Uterus (tissue), 3 donors: ENCODE measurements at regions not wholly inside any gene's neighbourhood (a gene's known extent, or its start where the extent isn't known, plus 50 kb on each side); places are given as distances from the start of the nearest gene placed in this dataset.

Experiments used
- DNase-seq, 2 donors: peaks; one replicate each; pipeline ENCODE4 v3.0.0-alpha.2; 2019 to 2020
- H3K27ac ChIP-seq, 2 donors: fragments of 200-600 bp; sonication (generic); 1 replicate in 1 of 2; 2 replicates in 1 of 2; pipeline ENCODE4 v1.5.1; 2016 to 2018
- H3K27me3 ChIP-seq, 2 donors: fragments of 200-600 bp; sonication (generic); one replicate each; pipeline ENCODE4 v1.5.1; 2018 to 2019; ENCODE audit warnings: control low read depth in 1 of 2
- H3K36me3 ChIP-seq, 2 donors: fragments of 200-600 bp; sonication (generic); one replicate each; pipeline ENCODE4 v1.5.1; 2019; ENCODE audit warnings: control low read depth in 1 of 2
- H3K4me1 ChIP-seq, 2 donors: fragments of 200-600 bp; sonication (generic); one replicate each; pipeline ENCODE4 v1.5.1; 2018 to 2019; ENCODE audit warnings: control low read depth in 1 of 2
- H3K4me3 ChIP-seq, 2 donors: fragments of 200-600 bp; sonication (generic); 1 replicate in 1 of 2; 2 replicates in 1 of 2; pipeline ENCODE4 v1.5.1; 2018 to 2019; ENCODE audit warnings: mild to moderate bottlenecking in 1 of 2
- H3K9me3 ChIP-seq, 2 donors: fragments of 200-600 bp; sonication (generic); one replicate each; pipeline ENCODE4 v1.5.1; 2019; ENCODE audit warnings: control low read depth in 1 of 2
- CTCF ChIP-seq, 4 experiments: fragments of 200-600 bp in 2 of 4; fragments of 450-650 bp in 2 of 4; sonication (generic) in 2 of 4; IDR thresholded peaks; one replicate each; pipeline ENCODE4 v1.5.1; 2016 to 2019; ENCODE audit warnings: antibody characterized with exemption in 4 of 4, mild to moderate bottlenecking in 2 of 4, moderate library complexity in 1 of 4
- POLR2A ChIP-seq, 2 donors: fragments of 450-650 bp; IDR thresholded peaks; one replicate each; pipeline ENCODE4 v1.6.1; 2016; ENCODE audit warnings: antibody characterized with exemption in 2 of 2, mild to moderate bottlenecking in 1 of 2, moderate library complexity in 1 of 2
- intact Hi-C: fragments of 100-400 bp; cut with DNase I; formaldehyde crosslinking; loops from one replicate; pipeline ENCODE4 v1.15.1; 2023; ENCODE audit warnings: low total_unique reads
- donor health status: DM: yes; HTN: yes; CAD: no.

DNA sequence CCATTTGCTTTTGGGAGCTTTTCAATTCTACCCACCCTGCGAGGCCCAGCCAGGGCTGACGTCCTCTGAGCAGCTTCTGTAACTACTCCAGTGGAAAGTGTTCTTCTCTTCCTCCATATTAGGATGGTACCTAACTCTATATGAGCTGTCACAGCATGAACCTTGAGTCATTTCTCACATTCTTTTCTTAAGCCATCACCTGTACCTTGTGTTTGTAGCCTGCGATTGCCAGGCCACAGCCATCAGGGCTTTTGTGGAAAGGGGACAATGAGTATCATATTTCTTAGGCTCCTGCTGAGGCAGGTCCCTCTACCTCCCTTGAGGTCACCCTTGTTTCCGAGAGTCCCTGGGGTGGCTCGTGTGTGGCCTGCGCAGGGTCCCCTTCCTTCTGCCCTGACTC is 144.5 kb upstream of the DLX2 start:
- Histone ChIP-seq H3K4me3 (no peak overlapping the region), H3K4me1 (no peaks in the 10 kb centered on the region), H3K9me3 (no peaks in the 10 kb centered on the region), H3K27ac (peak overlapping the region; percentile 25 to 55), H3K27me3 (no peaks in the 10 kb centered on the region), H3K36me3 (no peaks in the 10 kb centered on the region)
- no peak for DNase-seq
- intact Hi-C loops = no loop called here
- TF ChIP-seq POLR2A (IDR thresholded peaks at IDR 0.05) = no peak
- no peak for TF ChIP-seq CTCF (IDR thresholded peaks at IDR 0.05)

DNA sequence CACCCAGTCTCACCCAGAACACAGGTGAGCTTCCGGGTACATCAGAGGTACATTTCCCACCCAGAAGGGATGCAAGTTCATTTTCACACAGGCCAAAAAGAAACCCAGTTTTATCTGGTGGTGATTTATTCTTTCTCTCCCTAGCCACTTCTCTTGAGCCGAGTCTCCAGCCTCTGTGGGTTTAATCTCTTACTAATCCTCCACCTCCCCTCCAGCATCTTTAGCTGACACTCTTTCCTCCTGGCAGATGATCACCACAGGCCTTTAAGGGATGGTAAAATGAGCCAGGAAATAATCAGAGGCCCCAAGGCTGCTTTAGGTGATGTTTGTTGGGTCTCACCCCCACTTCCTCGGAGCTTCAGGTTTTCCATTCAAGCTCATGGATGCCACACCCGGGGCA is 145.7 kb upstream of the DLX2 start:
- TF ChIP-seq CTCF (IDR thresholded peaks at IDR 0.05) (no peak), POLR2A (IDR thresholded peaks at IDR 0.05) (no peak)
- DNase-seq = no peak
- H3K4me1 ChIP-seq = no peaks in the 10 kb centered on the region
- no peak overlapping the region for H3K4me3 ChIP-seq
- no peak overlapping the region for H3K27ac ChIP-seq
- H3K36me3 ChIP-seq = no peaks in the 10 kb centered on the region
- no peaks in the 10 kb centered on the region for H3K27me3 ChIP-seq
- intact Hi-C loops = no loop called here
- no peaks in the 10 kb centered on the region for H3K9me3 ChIP-seq

GRCh38 chr2:172248785-172249187 is 146.1 kb upstream of the DLX2 start:
- no peak for DNase-seq
- no peak overlapping the region for H3K4me3 ChIP-seq
- H3K36me3 ChIP-seq = no peaks in the 10 kb centered on the region
- intact Hi-C loops = no loop called here
- no peak for TF ChIP-seq CTCF (IDR thresholded peaks at IDR 0.05)
- TF ChIP-seq POLR2A (IDR thresholded peaks at IDR 0.05) = no peak
- no peaks in the 10 kb centered on the region for H3K4me1 ChIP-seq
- H3K27ac ChIP-seq = no peak overlapping the region
- H3K9me3 ChIP-seq = no peaks in the 10 kb centered on the region
- H3K27me3 ChIP-seq = no peaks in the 10 kb centered on the region

- Histone ChIP-seq H3K36me3 (no peaks in the 10 kb centered on the region), H3K4me3 (no peak overlapping the region), H3K27me3 (no peaks in the 10 kb centered on the region), H3K9me3 (no peaks in the 10 kb centered on the region), H3K27ac (no peak overlapping the region), H3K4me1 (no peaks in the 10 kb centered on the region)
- no peak for DNase-seq
- no peak for TF ChIP-seq CTCF (IDR thresholded peaks at IDR 0.05)
- intact Hi-C loops = no loop called here
Measured at GRCh38 chr2:172249334-172249733, 146.6 kb upstream of the DLX2 start.

- H3K9me3 ChIP-seq = no peaks in the 10 kb centered on the region
- H3K27ac ChIP-seq = no peak overlapping the region
- no peaks in the 10 kb centered on the region for H3K36me3 ChIP-seq
- TF ChIP-seq POLR2A (IDR thresholded peaks at IDR 0.05) (no peak), CTCF (IDR thresholded peaks at IDR 0.05) (no peak)
- H3K27me3 ChIP-seq = no peaks in the 10 kb centered on the region
- no peak for DNase-seq
- intact Hi-C loops = no loop called here
- H3K4me1 ChIP-seq = no peaks in the 10 kb centered on the region
- H3K4me3 ChIP-seq = no peak overlapping the region
Measured at GRCh38 chr2:172249986-172250385, 147.3 kb upstream of the DLX2 start.
